ENCODE measurements at regions not wholly inside any gene's neighbourhood (a gene's known extent, or its start where the extent isn't known, plus 50 kb on each side); places are given as distances from the start of the nearest gene placed in this dataset.

GRCh38 chr12:125320177-125320576 is 254.9 kb downstream of the AACS start:
- H3K79me2 ChIP-seq (ENCODE audit: control insufficient read depth in 1 of 2, insufficient read depth in 2 of 2, low read length in 2 of 2), result peaks cover 0 to 12% of the 10 kb centered on the region in 2 experiments; a peak in 1 of 4 replicates
- no peaks in the 10 kb centered on the region for H3K23me2 ChIP-seq (ENCODE audit: low read depth, low read length)
- no peak overlapping the region for H2BK15ac ChIP-seq (ENCODE audit: low read length)
- POLR2A ChIA-PET (ENCODE audit: partially characterized antibody), result interaction anchor here (0.9 kb wide), 1 partner anchor 37 kb away, joined by 3 read pairs; no protein-coding TSS in a partner anchor
- no peak overlapping the region for H3K23ac ChIP-seq (ENCODE audit: insufficient read length)
- no peak overlapping the region for H2AK5ac ChIP-seq (ENCODE audit: low read depth, low read length)
- H3K18ac ChIP-seq (ENCODE audit: extremely low read depth, low read length), result no peak overlapping the region
- no peak overlapping the region; the same call in 1 of the 2 replicates for H4K8ac ChIP-seq (ENCODE audit: extremely low read depth, insufficient read depth, low read length)
- no peaks in the 10 kb centered on the region for H3K9me3 ChIP-seq (ENCODE audit: insufficient read depth in 2 of 2, low read depth in 1 of 2, low read length in 1 of 2)
- DNase-seq (ENCODE audit: low read depth in 1 of 2, low spot score in 2 of 2) (no peak), FAIRE-seq (no peak)
- H4K91ac ChIP-seq (replicated peaks; ENCODE audit: insufficient read length, low read length), result no peak overlapping the region
- no peak overlapping the region for H3K9ac ChIP-seq (replicated peaks in 1 of 4; ENCODE audit: extremely low read depth in 1 of 4, low read depth in 3 of 4, low read length in 3 of 4)
- no peak overlapping the region for H3K4me2 ChIP-seq (ENCODE audit: insufficient read depth in 1 of 2, low read depth in 2 of 2, low read length in 2 of 2)
- peaks cover 0 to 5% (median 1%) of the 10 kb centered on the region in 4 experiments; a peak in 4 of 7 replicates for H3K4me1 ChIP-seq (replicated peaks in 1 of 4; ENCODE audit: control insufficient read depth in 3 of 4, insufficient read depth in 4 of 4, low read length in 3 of 4)
- H4K5ac ChIP-seq (ENCODE audit: insufficient read length, low read depth, low read length), result no peak overlapping the region
- no peak overlapping the region for H3K14ac ChIP-seq (ENCODE audit: insufficient read length)
- no peak overlapping the region for H2BK120ac ChIP-seq (replicated peaks; ENCODE audit: low read depth, low read length)
- no peak overlapping the region for H3K4me3 ChIP-seq (ENCODE audit: extremely low read depth in 1 of 4, insufficient read depth in 2 of 4, low read depth in 3 of 4, low read length in 4 of 4)
- H4K20me1 ChIP-seq (replicated peaks in 1 of 2; ENCODE audit: control insufficient read depth in 1 of 2, insufficient read depth in 2 of 2, low read length in 2 of 2), result peaks cover 4% of the 10 kb centered on the region in 2 experiments
- H3K27me3 ChIP-seq (replicated peaks in 1 of 4; ENCODE audit: control insufficient read depth in 3 of 4, extremely low read depth in 1 of 4, insufficient read depth in 3 of 4, low read length in 3 of 4), result no peaks in the 10 kb centered on the region
- H2AFZ ChIP-seq (ENCODE audit: low read length), result no peak overlapping the region
- H3K4ac ChIP-seq (replicated peaks; ENCODE audit: insufficient read length, low read depth, low read length), result no peak overlapping the region
- no peak overlapping the region for H2BK20ac ChIP-seq (ENCODE audit: low read length)
- H2BK5ac ChIP-seq (ENCODE audit: low read depth, low read length), result no peak overlapping the region
- CTCF ChIA-PET (ENCODE audit: partially characterized antibody), result interaction anchor here (0.6 to 1.7 kb wide), 3 partner anchors 12 to 379 kb away, joined by 3 to 8 read pairs (median 3); no protein-coding TSS in a partner anchor
- H2BK12ac ChIP-seq (ENCODE audit: low read depth, low read length), result no peak overlapping the region
- 91% methylated on average over 6 of the region's 6 CpGs; no CpG with 5 or more reads in 1 of the 2 experiments for WGBS, 2 experiments (ENCODE audit: extremely low coverage in 1 of 2, insufficient coverage in 1 of 2, insufficient read length in 1 of 2, insufficient replicate concordance in 2 of 2, low coverage in 1 of 2, low lambda C conversion rate in 2 of 2, missing lambda C conversion rate in 1 of 2)
- no peak overlapping the region for H3K56ac ChIP-seq (replicated peaks; ENCODE audit: insufficient read length, low read depth, low read length)
- no peaks in the 10 kb centered on the region; a peak in 1 of 8 replicates for H3K36me3 ChIP-seq (ENCODE audit: control insufficient read depth in 2 of 4, insufficient read depth in 4 of 4, low read length in 3 of 4)
- no peak overlapping the region for H3K27ac ChIP-seq (ENCODE audit: low read depth, low read length)
- H3K79me1 ChIP-seq (ENCODE audit: low read depth, low read length), result no peaks in the 10 kb centered on the region; the same call in 1 of the 2 replicates
- TF ChIP-seq TCF12 (IDR thresholded peaks at IDR 0.05; ENCODE audit: low read depth, low read length) (no peak), SAP30 (IDR thresholded peaks at IDR 0.05; ENCODE audit: insufficient read depth, insufficient replicate concordance, low read length) (no peak), EZH2 (IDR thresholded peaks at IDR 0.05; ENCODE audit: low read depth, low read length, severe bottlenecking) (no peak), POLR2AphosphoS5 (IDR thresholded peaks at IDR 0.05; ENCODE audit: low read depth, low read length) (no peak), EP300 (IDR thresholded peaks at IDR 0.05; ENCODE audit: borderline replicate concordance in 1 of 2, low read depth in 2 of 2, low read length in 2 of 2) (no peak), PHF8 (conservative IDR thresholded peaks at IDR 0.05; ENCODE audit: low read depth, low read length) (no peak), RBBP5 (IDR thresholded peaks at IDR 0.05; ENCODE audit: borderline replicate concordance, low read depth, low read length) (no peak), RFX5 (IDR thresholded peaks at IDR 0.05; ENCODE audit: borderline replicate concordance, low read depth, low read length) (no peak), TAF1 (IDR thresholded peaks at IDR 0.05; ENCODE audit: low read depth, low read length) (no peak), TAF7 (optimal IDR thresholded peaks at IDR 0.05; ENCODE audit: borderline replicate concordance, low read depth, low read length) (no peak), CBX5 (IDR thresholded peaks at IDR 0.05; ENCODE audit: low read depth, low read length) (no peak)
